Mesothelial cell of epicardium (in vitro differentiated cells): ENCODE measurements at regions not wholly inside any gene's neighbourhood (a gene's known extent, or its start where the extent isn't known, plus 50 kb on each side); places are given as distances from the start of the nearest gene placed in this dataset.
A peak's percentile ranks its signal among the peaks of the same experiment; 100 is the strongest.
"Not testable (repeated sequence)": the region's sequence is repeated elsewhere in the genome, so short reads cannot be mapped to it uniquely, and the experiment has no call there.

Experiments used
- DNase-seq, 2 experiments: peaks; one replicate each; pipeline ENCODE4 v3.0.0; 2021; ENCODE audit warnings: low spot score in 2 of 2; ENCODE audit not compliant: unreplicated experiment in 2 of 2
- H3K27ac Mint-ChIP-seq: 2 replicates; pipeline ENCODE4 v1.8.0; 2021; ENCODE audit warnings: mixed read lengths
- H3K27me3 Mint-ChIP-seq: 2 replicates; pipeline ENCODE4 v1.8.0; 2021; ENCODE audit warnings: low read depth, mixed read lengths
- H3K36me3 Mint-ChIP-seq: 2 replicates; pipeline ENCODE4 v1.8.0; 2021; ENCODE audit warnings: mixed read lengths
- H3K4me1 Mint-ChIP-seq: 2 replicates; pipeline ENCODE4 v1.8.0; 2021; ENCODE audit warnings: mixed read lengths
- H3K4me3 Mint-ChIP-seq: 2 replicates; pipeline ENCODE4 v1.8.0; 2021; ENCODE audit warnings: mild to moderate bottlenecking, moderate library complexity, mixed read lengths
- H3K9me3 Mint-ChIP-seq: 2 replicates; pipeline ENCODE4 v1.8.0; 2021; ENCODE audit warnings: mixed read lengths
- CTCF ChIP-seq: fragments of 200-600 bp; sonication (generic); IDR thresholded peaks from one replicate; pipeline ENCODE4 v1.5.0; 2021; ENCODE audit warnings: antibody characterized with exemption; ENCODE audit not compliant: unreplicated experiment

- Mint-ChIP-seq H3K4me3 (no peak overlapping the region), H3K9me3 (peaks cover 19% of the 10 kb centered on the region), H3K4me1 (peaks cover 19% of the 10 kb centered on the region), H3K27me3 (no peaks in the 10 kb centered on the region), H3K36me3 (peaks cover 8% of the 10 kb centered on the region), H3K27ac (peak overlapping the region; percentile 66)
- TF ChIP-seq CTCF, result no peak
- DNase-seq, result no peak
Measured at GRCh38 chr10:53064614-53065013, 292.0 kb upstream of the MBL2 start.

GRCh38 chr10:53063805-53064204 is 291.2 kb upstream of the MBL2 start:
- Mint-ChIP-seq H3K4me1 (peaks cover 18% of the 10 kb centered on the region), H3K4me3 (no peak overlapping the region), H3K9me3 (peaks cover 19% of the 10 kb centered on the region), H3K36me3 (peaks cover 8% of the 10 kb centered on the region), H3K27ac (no peak overlapping the region), H3K27me3 (no peaks in the 10 kb centered on the region)
- DNase-seq, result no peak
- TF ChIP-seq CTCF, result no peak

GRCh38 chr10:53052521-53053164 is 280.1 kb upstream of the MBL2 start:
- no peak for TF ChIP-seq CTCF
- no peaks in the 10 kb centered on the region for H3K4me1 Mint-ChIP-seq
- no peak for DNase-seq
- no peak overlapping the region for H3K4me3 Mint-ChIP-seq
- H3K9me3 Mint-ChIP-seq, result peaks cover 6% of the 10 kb centered on the region
- no peak overlapping the region for H3K27ac Mint-ChIP-seq
- H3K36me3 Mint-ChIP-seq, result no peaks in the 10 kb centered on the region
- H3K27me3 Mint-ChIP-seq, result no peaks in the 10 kb centered on the region

- TF ChIP-seq CTCF, result no peak
- Mint-ChIP-seq H3K27me3 (no peaks in the 10 kb centered on the region), H3K27ac (no peak overlapping the region), H3K9me3 (peaks cover 3% of the 10 kb centered on the region), H3K4me1 (peaks cover 8% of the 10 kb centered on the region), H3K36me3 (no peaks in the 10 kb centered on the region), H3K4me3 (no peak overlapping the region)
- no peak for DNase-seq
Measured at GRCh38 chr10:53045315-53045714, 272.7 kb upstream of the MBL2 start.

- not testable (repeated sequence) for H3K27me3 Mint-ChIP-seq, H3K9me3 Mint-ChIP-seq, H3K4me3 Mint-ChIP-seq, H3K27ac Mint-ChIP-seq, H3K36me3 Mint-ChIP-seq, DNase-seq
- H3K4me1 Mint-ChIP-seq, result peaks cover 15% of the 10 kb centered on the region
Measured at GRCh38 chr10:53035823-53036222, 263.2 kb upstream of the MBL2 start.

- no peaks in the 10 kb centered on the region for H3K27me3 Mint-ChIP-seq
- no peak overlapping the region for H3K27ac Mint-ChIP-seq
- H3K36me3 Mint-ChIP-seq, result no peaks in the 10 kb centered on the region
- no peak overlapping the region for H3K4me3 Mint-ChIP-seq
- no peak for TF ChIP-seq CTCF
- DNase-seq, result no peak
- H3K4me1 Mint-ChIP-seq, result peaks cover 35% of the 10 kb centered on the region
- H3K9me3 Mint-ChIP-seq, result no peaks in the 10 kb centered on the region
Measured at GRCh38 chr10:53033396-53033795, 260.8 kb upstream of the MBL2 start.

- H3K27me3 Mint-ChIP-seq, H3K36me3 Mint-ChIP-seq: not testable (repeated sequence)
Measured at GRCh38 chr10:53029872-53030849, 257.6 kb upstream of the MBL2 start.

More at GRCh38 chr10:53029872-53030849, 257.6 kb upstream of the MBL2 start:
- DNase-seq, H3K9me3 Mint-ChIP-seq: not testable (repeated sequence)
- peaks cover 60% of the 10 kb centered on the region for H3K4me1 Mint-ChIP-seq
- peak overlapping the region; percentile 96 for H3K27ac Mint-ChIP-seq
- peak overlapping the region; percentile 15 for H3K4me3 Mint-ChIP-seq
